GM13977 (cell line): ENCODE measurements at regions not wholly inside any gene's neighbourhood (a gene's known extent, or its start where the extent isn't known, plus 50 kb on each side); places are given as distances from the start of the nearest gene placed in this dataset.
"Not testable (repeated sequence)": the region's sequence is repeated elsewhere in the genome, so short reads cannot be mapped to it uniquely, and the experiment has no call there.

Experiments used
- DNase-seq: peaks from one replicate; pipeline ENCODE4 v3.0.0; 2012; ENCODE audit warnings: low spot score
- CTCF ChIP-seq: IDR thresholded peaks from 2 replicates; pipeline ENCODE4 v1.5.1; 2012; ENCODE audit warnings: mild to moderate bottlenecking, control low read depth; ENCODE audit not compliant: insufficient read depth; ENCODE audit errors: extremely low read depth, missing control alignments
- in situ Hi-C: fragments of 300-500 bp; cut with MboI; formaldehyde crosslinking; loops from one replicate; pipeline ENCODE4 v1.12.0; 2022; ENCODE audit warnings: low sequenced_read_pairs, low pct_unique_long_range_greater_than_20kb, mixed read lengths, inconsistent platforms; ENCODE audit not compliant: unreplicated experiment

- DNase-seq, result no peak
- in situ Hi-C loops, result no loop called here
- TF ChIP-seq CTCF, result no peak
Measured at GRCh38 chr16:29304251-29304650, 102.3 kb downstream of the NPIPB11 start.

DNA sequence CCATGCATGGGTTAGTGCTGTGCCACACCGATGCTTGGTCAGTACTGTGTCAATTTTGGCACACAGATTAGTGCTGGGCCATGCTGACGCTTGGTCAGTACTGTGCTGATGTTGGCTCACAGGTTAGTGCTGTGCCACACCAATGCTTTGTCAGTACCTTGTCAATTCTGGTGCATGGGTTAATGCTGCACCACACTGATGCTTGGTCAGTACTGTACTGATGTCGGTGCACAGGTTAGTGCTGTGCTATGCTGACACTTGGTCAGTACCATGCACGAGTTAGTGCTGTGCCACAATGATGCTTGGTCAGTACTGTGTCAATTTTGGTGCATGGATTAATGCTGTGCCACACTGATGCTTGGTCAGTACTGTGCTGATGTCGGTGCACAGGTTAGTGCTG is 103.0 kb downstream of the NPIPB11 start:
- DNase-seq, result no peak
- TF ChIP-seq CTCF, result no peak
- in situ Hi-C loops, result no loop called here

DNA sequence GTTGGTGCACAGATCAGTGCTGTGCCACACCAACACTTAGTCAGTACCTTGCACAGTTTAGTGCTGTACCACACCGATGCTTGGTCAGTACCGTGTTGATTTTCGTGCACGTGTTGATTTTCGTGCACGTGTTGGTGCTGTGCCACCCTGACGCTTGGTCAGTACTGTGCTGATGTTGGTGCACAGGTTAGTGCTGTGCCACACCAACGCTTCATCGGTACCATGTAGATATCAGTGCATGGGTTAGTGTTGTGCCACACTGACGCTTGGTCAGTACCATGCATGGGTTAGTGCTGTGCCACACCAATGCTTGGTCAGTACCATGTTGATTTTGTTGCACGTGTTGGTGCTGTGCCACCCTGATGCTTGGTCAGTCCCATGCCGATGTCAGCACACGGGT is 103.5 kb downstream of the NPIPB11 start:
- TF ChIP-seq CTCF, result no peak
- no peak for DNase-seq
- in situ Hi-C loops, result no loop called here

- in situ Hi-C loops, DNase-seq: not testable (repeated sequence)
Measured at GRCh38 chr16:29302433-29302832, 104.1 kb downstream of the NPIPB11 start.

GRCh38 chr16:29301662-29302285 is 104.7 kb downstream of the NPIPB11 start:
- in situ Hi-C loops, DNase-seq: not testable (repeated sequence)

DNA sequence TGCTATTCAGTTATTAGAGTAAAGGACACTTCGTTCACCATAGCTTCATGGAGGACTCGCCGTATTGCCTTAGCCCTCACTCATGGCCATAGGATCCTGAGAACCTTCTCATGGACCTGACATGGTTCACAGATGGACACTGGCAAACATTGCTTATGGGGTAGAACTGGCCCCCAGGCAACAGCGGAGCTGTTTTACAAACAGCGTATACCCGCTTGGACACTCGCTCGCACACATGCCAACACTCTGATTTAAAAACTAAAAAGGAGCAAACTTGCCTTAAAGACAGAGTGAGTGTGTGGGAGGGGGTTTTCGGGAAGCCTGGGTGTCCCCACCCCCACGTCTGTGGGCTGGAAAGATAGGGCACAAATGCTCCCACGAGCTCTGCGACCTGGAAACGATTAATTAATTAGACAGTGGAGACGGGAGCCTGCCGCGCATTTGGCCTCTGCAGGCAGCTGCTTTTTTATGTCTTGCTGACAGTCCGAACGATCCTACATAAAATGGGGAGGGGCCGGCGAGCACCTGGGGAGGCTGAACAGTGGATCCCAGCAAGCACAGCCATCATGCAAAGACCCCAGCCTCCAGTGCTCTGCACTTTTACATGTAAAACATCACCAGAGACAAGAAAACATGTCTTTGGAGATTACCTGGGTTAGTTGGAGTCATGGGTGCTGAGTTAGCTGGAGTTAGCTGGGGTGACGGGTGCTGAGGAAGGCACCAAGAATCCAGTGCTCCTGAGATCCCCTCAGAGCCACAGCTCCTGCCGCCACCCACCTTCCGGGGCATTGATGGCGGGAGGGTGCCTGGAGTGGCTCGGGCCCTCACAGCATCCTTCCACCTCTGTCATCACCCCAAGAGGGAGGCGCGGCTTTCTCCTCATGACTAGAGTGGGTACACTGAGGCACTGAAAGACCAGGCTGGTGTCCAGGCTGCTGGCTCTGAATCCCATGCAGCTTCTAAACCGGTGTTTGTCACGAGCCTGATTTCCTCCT is 105.7 kb downstream of the NPIPB11 start:
- DNase-seq, in situ Hi-C loops: not testable (repeated sequence)

GRCh38 chr16:29300030-29300491 is 106.5 kb downstream of the NPIPB11 start:
- in situ Hi-C loops, DNase-seq: not testable (repeated sequence)

DNA sequence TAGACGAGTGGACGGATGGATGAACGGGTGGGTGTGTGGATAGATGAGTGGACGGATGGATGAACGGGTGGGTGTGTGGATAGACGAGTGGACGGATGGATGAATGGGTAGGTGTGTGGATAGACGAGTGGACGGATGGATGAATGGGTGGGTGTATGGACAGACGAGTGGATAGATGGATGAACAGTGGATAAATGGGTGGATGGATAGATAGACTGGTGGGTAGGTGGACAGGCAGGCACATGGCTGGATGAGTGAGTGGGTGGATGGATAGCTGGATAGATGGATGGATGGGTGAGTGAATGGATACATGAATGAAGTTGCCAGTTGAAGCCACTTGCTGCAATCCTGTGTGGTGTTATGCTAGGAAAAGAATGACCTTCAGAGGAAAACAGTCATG is 107.5 kb downstream of the NPIPB11 start:
- in situ Hi-C loops, DNase-seq: not testable (repeated sequence)

GRCh38 chr16:29298307-29298706 is 108.2 kb downstream of the NPIPB11 start:
- DNase-seq, in situ Hi-C loops: not testable (repeated sequence)

DNA sequence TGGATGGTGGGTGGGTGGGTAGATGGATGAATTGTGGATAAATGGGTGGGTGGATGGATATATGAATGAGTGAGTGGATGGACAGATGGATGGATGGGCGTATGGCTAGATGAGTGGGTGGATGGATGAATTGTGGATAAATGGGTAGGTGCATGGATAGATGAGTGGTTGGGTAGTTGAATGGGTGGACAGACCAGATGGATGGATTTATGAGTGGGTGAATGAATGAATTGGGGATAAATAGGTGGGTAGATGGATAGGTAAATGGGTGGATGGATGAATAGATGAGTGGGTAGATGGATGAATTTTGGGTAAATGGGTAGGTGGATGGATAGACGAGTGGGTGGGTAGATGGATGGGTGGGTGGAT is 108.7 kb downstream of the NPIPB11 start:
- in situ Hi-C loops, result not testable (repeated sequence)

GRCh38 chr16:29297144-29297808 is 109.2 kb downstream of the NPIPB11 start:
- in situ Hi-C loops, DNase-seq: not testable (repeated sequence)

More for the DNA sequence above, 108.7 kb downstream of the NPIPB11 start:
- DNase-seq, result not testable (repeated sequence)

DNA sequence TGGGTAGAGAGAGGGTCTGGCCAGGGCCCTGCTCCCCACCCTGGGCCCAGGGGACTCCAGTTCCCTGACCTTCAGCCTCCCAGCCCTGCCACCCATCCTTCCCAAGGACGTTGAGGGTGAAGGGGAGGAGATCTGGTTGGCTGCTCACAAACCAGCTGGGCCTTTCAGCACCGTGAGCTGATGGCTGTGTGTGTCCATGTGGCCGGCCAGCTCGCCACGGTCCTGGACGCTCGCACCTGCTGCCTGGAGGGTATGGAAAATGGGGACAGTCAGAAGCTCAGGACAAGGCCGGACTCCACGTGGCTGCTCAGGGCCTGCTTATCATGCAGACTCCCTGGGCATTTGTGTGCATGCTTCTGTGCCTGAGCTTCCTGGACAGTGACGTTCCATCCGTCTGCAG is 110.3 kb downstream of the NPIPB11 start:
- in situ Hi-C loops, result not testable (repeated sequence)

DNA sequence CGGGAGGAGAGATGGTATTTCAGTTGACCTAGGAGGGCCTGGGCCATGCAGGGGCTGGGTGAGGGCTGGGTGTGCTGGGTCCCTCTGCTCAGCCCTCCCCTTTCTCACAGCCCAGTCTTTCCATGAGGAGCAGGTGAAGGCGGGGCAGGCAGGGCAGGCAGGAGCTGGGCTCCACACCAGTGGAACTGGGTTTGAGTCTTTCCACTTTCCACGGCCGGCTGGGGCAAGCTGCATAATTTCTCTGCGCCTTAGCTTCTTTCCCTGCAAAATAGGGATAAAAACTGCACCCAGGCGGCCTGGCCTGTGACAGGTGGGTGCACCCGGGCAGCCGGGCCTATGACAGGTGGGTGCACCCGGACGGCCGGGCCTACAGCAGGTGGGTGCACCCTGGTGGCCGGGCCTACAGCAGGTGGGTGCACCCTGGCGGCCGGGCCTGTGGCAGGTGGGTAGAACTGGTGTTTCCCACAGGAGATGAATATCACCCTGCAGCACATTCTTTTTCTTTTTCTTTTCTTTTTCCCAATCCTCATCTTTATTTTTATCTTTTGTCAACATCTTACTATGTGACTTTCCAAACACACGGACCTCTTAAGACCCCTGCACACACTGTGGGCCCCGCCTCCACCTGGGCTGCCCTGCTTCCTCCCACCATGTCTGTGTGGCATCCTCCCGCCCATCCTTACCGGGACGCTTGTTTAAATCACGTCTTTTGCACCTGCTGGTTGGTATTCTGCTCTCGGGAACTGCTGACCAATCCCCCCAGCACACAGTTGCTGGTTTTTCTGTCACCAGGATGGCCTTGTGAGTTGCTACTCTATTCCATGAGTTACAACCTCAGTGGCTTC is 111.3 kb downstream of the NPIPB11 start:
- in situ Hi-C loops, DNase-seq: not testable (repeated sequence)

More for the DNA sequence above, 110.3 kb downstream of the NPIPB11 start:
- not testable (repeated sequence) for DNase-seq
